GM23338 (cell line): ENCODE measurements at regions not wholly inside any gene's neighbourhood (a gene's known extent, or its start where the extent isn't known, plus 50 kb on each side); places are given as distances from the start of the nearest gene placed in this dataset.

Experiments
- ATAC-seq: fragments of 200-7000 bp; cut with Tn5 transposase; 3 replicates; pipeline ENCODE4 v1.9.1; 2020
- DNase-seq: peaks from one replicate; pipeline ENCODE4 v3.0.0-alpha.2; 2015; ENCODE audit warnings: low spot score
- H2AFZ ChIP-seq: fragments of 200-600 bp; sonication (generic); 2 replicates; pipeline ENCODE4 v1.8.0; 2016; ENCODE audit warnings: antibody characterized with exemption, mild to moderate bottlenecking, moderate library complexity
- H3F3A ChIP-seq: fragments of 200-600 bp; sonication (generic); replicated peaks from 2 replicates; pipeline ENCODE4 v1.8.0; 2017; ENCODE audit warnings: antibody characterized with exemption, mixed run types, low read depth
- H3K27ac ChIP-seq: fragments of 200-600 bp; sonication (generic); 2 replicates; pipeline ENCODE4 v1.6.1; 2016; ENCODE audit warnings: low read depth
- H3K27me3 ChIP-seq: fragments of 200-600 bp; sonication (generic); 2 replicates; pipeline ENCODE4 v1.8.0; 2016; ENCODE audit warnings: mild to moderate bottlenecking, mixed run types, moderate library complexity; ENCODE audit not compliant: insufficient read depth
- H3K36me3 ChIP-seq: fragments of 200-600 bp; sonication (generic); 2 replicates; pipeline ENCODE4 v1.8.0; 2016; ENCODE audit warnings: mild to moderate bottlenecking; ENCODE audit not compliant: insufficient read depth
- H3K4me1 ChIP-seq: fragments of 200-600 bp; sonication (generic); 2 replicates; pipeline ENCODE4 v1.8.0; 2016; ENCODE audit warnings: mild to moderate bottlenecking, moderate library complexity; ENCODE audit not compliant: insufficient read depth
- H3K4me2 ChIP-seq: fragments of 200-600 bp; sonication (generic); 2 replicates; pipeline ENCODE4 v1.7.1; 2017; ENCODE audit warnings: mixed run types
- H3K4me3 ChIP-seq: fragments of 200-600 bp; sonication (generic); 2 replicates; pipeline ENCODE4 v1.6.1; 2016; ENCODE audit warnings: mixed run types
- H3K79me2 ChIP-seq: fragments of 200-600 bp; sonication (generic); replicated peaks from 2 replicates; pipeline ENCODE4 v1.8.0; 2017; ENCODE audit warnings: mild to moderate bottlenecking; ENCODE audit not compliant: insufficient read depth
- H3K9me2 ChIP-seq: fragments of 200-600 bp; sonication (generic); 2 replicates; pipeline ENCODE4 v1.8.0; 2017; ENCODE audit not compliant: insufficient read depth
- H4K20me1 ChIP-seq: fragments of 200-600 bp; sonication (generic); replicated peaks from 2 replicates; pipeline ENCODE4 v1.8.0; 2017; ENCODE audit warnings: mild to moderate bottlenecking; ENCODE audit not compliant: insufficient read depth
- H3K27ac Mint-ChIP-seq: 2 replicates; pipeline ENCODE4 v1.8.0; 2020; ENCODE audit warnings: inconsistent platforms, mild to moderate bottlenecking, moderate library complexity, mixed read lengths
- H3K27me3 Mint-ChIP-seq: 3 replicates; pipeline ENCODE4 v1.8.0; 2022; ENCODE audit warnings: low read depth, mild to moderate bottlenecking, moderate library complexity, mixed read lengths, inconsistent platforms; ENCODE audit not compliant: insufficient read depth, poor library complexity
- H3K36me3 Mint-ChIP-seq: 3 replicates; pipeline ENCODE4 v1.8.0; 2021; ENCODE audit warnings: low read depth, mild to moderate bottlenecking, inconsistent platforms, moderate library complexity, mixed read lengths
- H3K4me1 Mint-ChIP-seq: 3 replicates; pipeline ENCODE4 v1.8.0; 2020; ENCODE audit warnings: mild to moderate bottlenecking, inconsistent platforms, mixed read lengths
- H3K4me3 Mint-ChIP-seq: 3 replicates; pipeline ENCODE4 v1.8.0; 2021; ENCODE audit warnings: moderate library complexity, mild to moderate bottlenecking, inconsistent platforms, mixed read lengths
- H3K9me3 Mint-ChIP-seq: 3 replicates; pipeline ENCODE4 v1.8.0; 2020; ENCODE audit warnings: moderate library complexity, mild to moderate bottlenecking, inconsistent platforms, mixed read lengths
- ETS1 ChIP-seq: IDR thresholded peaks from 2 replicates; pipeline ENCODE4 v1.6.1; 2016; ENCODE audit warnings: antibody characterized with exemption
- EZH2 ChIP-seq: fragments of 200-600 bp; sonication (generic); IDR thresholded peaks from one replicate; pipeline ENCODE4 v1.8.0; 2017; ENCODE audit warnings: antibody characterized with exemption, mild to moderate bottlenecking, low read depth; ENCODE audit not compliant: unreplicated experiment
- EZH2phosphoT487 ChIP-seq: fragments of 200-600 bp; sonication (generic); IDR thresholded peaks from one replicate; pipeline ENCODE4 v1.8.1; 2018; ENCODE audit warnings: antibody characterized with exemption; ENCODE audit not compliant: unreplicated experiment
- NANOG ChIP-seq: IDR thresholded peaks from 2 replicates; pipeline ENCODE4 v1.6.1; 2016; ENCODE audit warnings: antibody characterized with exemption, borderline replicate concordance
- POLR2AphosphoS5 ChIP-seq: IDR thresholded peaks from 2 replicates; pipeline ENCODE4 v1.6.1; 2016; ENCODE audit warnings: antibody characterized with exemption, low read depth
- REST ChIP-seq: IDR thresholded peaks from one replicate; pipeline ENCODE4 v1.6.1; 2018; ENCODE audit warnings: antibody characterized with exemption; ENCODE audit not compliant: unreplicated experiment
- ZNF114 ChIP-seq: fragments of 250-450 bp; sonication (Bioruptor Pico); IDR thresholded peaks from 2 replicates; pipeline ENCODE4 v1.5.0; 2020; ENCODE audit warnings: mild to moderate bottlenecking, moderate library complexity

- Histone ChIP-seq H4K20me1 (no peaks in the 10 kb centered on the region), H3K4me2 (no peak overlapping the region), H3K4me3 (no peak overlapping the region), H3K27ac (no peak overlapping the region), H3K4me1 (no peaks in the 10 kb centered on the region), H3K27me3 (no peaks in the 10 kb centered on the region), H3K9me2 (0 out of 2 replicates have a peak, but pooled peaks cover 6% of the 10 kb centered on the region), H3K79me2 (no peaks in the 10 kb centered on the region), H3K36me3 (no peaks in the 10 kb centered on the region), H2AFZ (no peak overlapping the region), H3F3A (no peaks in the 10 kb centered on the region)
- Mint-ChIP-seq H3K27ac (no peak overlapping the region), H3K4me1 (no peaks in the 10 kb centered on the region), H3K36me3 (no peaks in the 10 kb centered on the region), H3K27me3 (peaks cover 1% of the 10 kb centered on the region), H3K4me3 (no peak overlapping the region), H3K9me3 (no peaks in the 10 kb centered on the region)
- no peak for TF ChIP-seq ETS1
- no peak for TF ChIP-seq EZH2
- no peak for TF ChIP-seq EZH2phosphoT487
- DNase-seq (no peak), ATAC-seq (no peak)
Measured at GRCh38 chr5:83839788-83840187, 119.1 kb upstream of the HAPLN1 start.

GRCh38 chr5:83839256-83839655, 118.6 kb upstream of the HAPLN1 start:
- Mint-ChIP-seq H3K36me3 (no peaks in the 10 kb centered on the region), H3K27ac (no peak overlapping the region), H3K27me3 (peaks cover 1% of the 10 kb centered on the region), H3K4me1 (no peaks in the 10 kb centered on the region), H3K4me3 (no peak overlapping the region), H3K9me3 (no peaks in the 10 kb centered on the region)
- no peak overlapping the region for H3K27ac ChIP-seq
- no peak overlapping the region for H3K4me3 ChIP-seq
- DNase-seq (no peak), ATAC-seq (no peak)
- no peak for TF ChIP-seq NANOG
- H2AFZ ChIP-seq = no peak overlapping the region
- no peaks in the 10 kb centered on the region for H3K79me2 ChIP-seq
- no peaks in the 10 kb centered on the region for H3F3A ChIP-seq
- H3K4me2 ChIP-seq = no peak overlapping the region
- no peaks in the 10 kb centered on the region for H4K20me1 ChIP-seq
- no peaks in the 10 kb centered on the region for H3K27me3 ChIP-seq
- no peaks in the 10 kb centered on the region for H3K36me3 ChIP-seq
- no peaks in the 10 kb centered on the region for H3K4me1 ChIP-seq
- 0 out of 2 replicates have a peak, but pooled peaks cover 6% of the 10 kb centered on the region for H3K9me2 ChIP-seq

- ATAC-seq (no peak), DNase-seq (no peak)
- Mint-ChIP-seq H3K4me1 (no peaks in the 10 kb centered on the region), H3K27me3 (peaks cover 1% of the 10 kb centered on the region), H3K4me3 (no peak overlapping the region), H3K36me3 (no peaks in the 10 kb centered on the region), H3K27ac (no peak overlapping the region), H3K9me3 (no peaks in the 10 kb centered on the region)
- Histone ChIP-seq H3K79me2 (no peaks in the 10 kb centered on the region), H2AFZ (no peak overlapping the region), H4K20me1 (no peaks in the 10 kb centered on the region), H3K27ac (no peak overlapping the region), H3K4me1 (no peaks in the 10 kb centered on the region), H3K36me3 (no peaks in the 10 kb centered on the region), H3K4me2 (no peak overlapping the region), H3K9me2 (0 out of 2 replicates have a peak, but pooled peaks cover 8% of the 10 kb centered on the region), H3K4me3 (no peak overlapping the region), H3F3A (no peaks in the 10 kb centered on the region), H3K27me3 (no peaks in the 10 kb centered on the region)
- TF ChIP-seq EZH2phosphoT487 (no peak), ZNF114 (CRISPR knock-in tag) (no peak), POLR2AphosphoS5 (no peak), REST (no peak), EZH2 (no peak)
Measured at GRCh38 chr5:83837265-83837907, 116.7 kb upstream of the HAPLN1 start.
